Heart left ventricle (tissue), 13 donors: ENCODE measurements at regions not wholly inside any gene's neighbourhood (a gene's known extent, or its start where the extent isn't known, plus 50 kb on each side); places are given as distances from the start of the nearest gene placed in this dataset.

Experiments used
- POLR2A ChIP-seq, 2 donors: fragments of 450-650 bp; IDR thresholded peaks; one replicate each; pipeline ENCODE4 v1.6.1; 2017; ENCODE audit warnings: antibody characterized with exemption in 2 of 2, mild to moderate bottlenecking in 2 of 2, moderate library complexity in 2 of 2
- TF ChIP-seq, protein P1 (sequence below), 12 donors: fragments of 200-600 bp; sonication (generic) in 4 of 12; IDR thresholded peaks; one replicate each; pipeline versions ENCODE4 v1.5.0 to v1.8.0; 2018 to 2022; ENCODE audit warnings: antibody characterized with exemption in 12 of 12, mild to moderate bottlenecking in 5 of 12
- donor health status: ischemic (EF 13 %, LVEDD 7.1; RV severe dilation, severe dysfunction).
- donor health status: DM: no; HTN: yes; CAD: no.
- donor health status: DM: no; HTN: no; CAD: no.
- donor health status: ischemic (EF 25% LVEDD 6.9; RV normal size, moderate dysfunction).
- donor health status: ischemic (EF 25% LVEDD 5.7; RV mildly dilated, moderate dysfunction).
- donor health status: ischemic (EF 35%, LVEDD 5.7; RV mildly dilated, moderate dysfunction).
- donor health status: nonischemic (EF 11% LVEDD 7.7; RV severe dilation, severe dysfunction).
- donor health status: DM: yes; HTN: yes; CAD: no.
- donor health status: PGD.
- donor health status: ischemic (EF 29% LVEDD 5.4; RV normal size, mild dysfunction).
- donor health status: nonischemic (EF 23%, LVEDD 6.1; RV moderate dilation, normal function).

DNA sequence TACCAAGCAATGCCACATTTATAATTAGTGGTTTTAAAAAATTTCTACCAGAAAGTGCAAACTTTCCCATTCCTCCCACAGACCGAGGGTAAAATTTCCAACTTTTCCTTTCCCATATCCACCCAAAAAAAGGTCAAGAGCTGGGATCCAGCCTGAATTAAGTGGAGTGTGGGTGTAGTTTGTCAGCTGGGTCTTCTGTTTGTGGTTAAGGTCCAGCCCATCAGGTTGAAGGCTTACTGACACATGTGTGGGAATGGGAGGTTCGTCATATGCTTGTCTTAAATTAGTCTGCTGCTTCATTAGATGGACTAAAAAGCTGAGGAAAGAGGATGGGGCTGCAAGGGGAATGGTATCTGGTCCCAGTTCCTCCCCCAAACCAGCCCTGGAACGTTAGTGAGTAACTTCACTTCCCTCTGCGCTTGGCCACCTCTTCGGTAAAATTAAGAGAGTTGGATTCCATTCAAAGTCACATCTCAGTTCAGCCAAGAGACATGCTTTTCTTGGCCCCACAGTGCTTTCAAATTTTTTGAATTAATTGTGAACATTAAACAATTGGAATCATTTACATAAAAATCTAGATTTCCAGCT, 59.0 kb upstream of the PLCL2 start:
- TF ChIP-seq, protein P1, sequence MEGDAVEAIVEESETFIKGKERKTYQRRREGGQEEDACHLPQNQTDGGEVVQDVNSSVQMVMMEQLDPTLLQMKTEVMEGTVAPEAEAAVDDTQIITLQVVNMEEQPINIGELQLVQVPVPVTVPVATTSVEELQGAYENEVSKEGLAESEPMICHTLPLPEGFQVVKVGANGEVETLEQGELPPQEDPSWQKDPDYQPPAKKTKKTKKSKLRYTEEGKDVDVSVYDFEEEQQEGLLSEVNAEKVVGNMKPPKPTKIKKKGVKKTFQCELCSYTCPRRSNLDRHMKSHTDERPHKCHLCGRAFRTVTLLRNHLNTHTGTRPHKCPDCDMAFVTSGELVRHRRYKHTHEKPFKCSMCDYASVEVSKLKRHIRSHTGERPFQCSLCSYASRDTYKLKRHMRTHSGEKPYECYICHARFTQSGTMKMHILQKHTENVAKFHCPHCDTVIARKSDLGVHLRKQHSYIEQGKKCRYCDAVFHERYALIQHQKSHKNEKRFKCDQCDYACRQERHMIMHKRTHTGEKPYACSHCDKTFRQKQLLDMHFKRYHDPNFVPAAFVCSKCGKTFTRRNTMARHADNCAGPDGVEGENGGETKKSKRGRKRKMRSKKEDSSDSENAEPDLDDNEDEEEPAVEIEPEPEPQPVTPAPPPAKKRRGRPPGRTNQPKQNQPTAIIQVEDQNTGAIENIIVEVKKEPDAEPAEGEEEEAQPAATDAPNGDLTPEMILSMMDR (IDR thresholded peaks at IDR 0.05), result no peak
- no peak for TF ChIP-seq POLR2A (IDR thresholded peaks at IDR 0.05)
